HCT116 (cell line): ENCODE measurements at regions not wholly inside any gene's neighbourhood (a gene's known extent, or its start where the extent isn't known, plus 50 kb on each side); places are given as distances from the start of the nearest gene placed in this dataset.

Source experiments
- ATAC-seq: fragments of 200-7000 bp; cut with Tn5 transposase; 2 replicates; pipeline ENCODE4 v1.9.1; 2020; ENCODE audit warnings: mild to moderate bottlenecking, moderate library complexity
- BruUV-seq: library from RNA; stranded (reverse); fragments of 400-500 nt; replicated peaks from 2 replicates; lab custom pipeline; 2021; lab: Mats Ljungman, UMichigan
- CTCF ChIA-PET: fragments of 300-600 bp; sonication (Branson Sonifier 250); formaldehyde crosslinking; loops from one replicate; lab custom pipeline; 2021; ENCODE audit warnings: antibody characterized with exemption; lab: Charles Lee
- POLR2A ChIA-PET: fragments of 300-600, 350-600 bp; sonication (Branson Sonifier 250); formaldehyde crosslinking; loops from one replicate; lab custom pipeline; 2021; ENCODE audit warnings: antibody characterized with exemption; lab: Charles Lee
- RAD21 ChIA-PET, 2 experiments: fragments of 300-600 bp; sonication (Branson Sonifier 250); formaldehyde crosslinking; loops; one replicate each; lab custom pipeline; 2023; ENCODE audit warnings: low total read pairs in 2 of 2; ENCODE audit not compliant: uncharacterized antibody in 2 of 2, unreplicated experiment in 2 of 2, low non-redundant PET in 1 of 2; lab: Charles Lee
- DNase-seq: peaks from one replicate; pipeline ENCODE4 v3.0.0-alpha.2; 2010; ENCODE audit warnings: low read depth, low spot score
- H2AFZ ChIP-seq: fragments of 200-600 bp; shearing (Covaris generic), sonication (generic); 2 replicates; pipeline ENCODE4 v1.6.1; 2017; ENCODE audit warnings: low read depth, mixed run types, mixed read lengths, antibody characterized with exemption, low read length; ENCODE audit not compliant: poor library complexity, severe bottlenecking
- H3K27ac ChIP-seq: 2 replicates; pipeline ENCODE4 v1.5.1; 2012; ENCODE audit warnings: low read depth, low read length
- H3K27me3 ChIP-seq: fragments of 200-600 bp; sonication (generic); 2 replicates; pipeline ENCODE4 v1.6.1; 2016; ENCODE audit warnings: mixed run types, low read length, mixed read lengths; ENCODE audit not compliant: insufficient read depth
- H3K36me3 ChIP-seq, 2 experiments: fragments of 200-500 bp in 1 of 2; fragments of 200-600 bp in 1 of 2; sonication (Bioruptor generic) in 1 of 2; sonication (generic) in 1 of 2; 2 replicates each; pipeline versions ENCODE4 v1.5.1 to v1.6.1; 2014 to 2016; ENCODE audit warnings: low read length in 2 of 2, inconsistent platforms in 1 of 2, mixed read lengths in 1 of 2, mixed run types in 1 of 2; ENCODE audit not compliant: insufficient read depth in 2 of 2, control insufficient read depth in 1 of 2
- H3K4me1 ChIP-seq, 2 experiments: fragments of 200-600 bp in 1 of 2; sonication (generic) in 1 of 2; 2 replicates each; pipeline versions ENCODE4 v1.5.1 to v1.6.1; 2012 to 2017; ENCODE audit warnings: low read length in 2 of 2, inconsistent platforms in 1 of 2, mild to moderate bottlenecking in 1 of 2, mixed read lengths in 1 of 2, mixed run types in 1 of 2, moderate library complexity in 1 of 2; ENCODE audit not compliant: insufficient read depth in 2 of 2, control insufficient read depth in 1 of 2
- H3K4me2 ChIP-seq: fragments of 200-600 bp; sonication (generic); 2 replicates; pipeline ENCODE4 v1.6.1; 2017; ENCODE audit warnings: mixed run types, low read length, mixed read lengths
- H3K4me3 ChIP-seq, 2 experiments: fragments of 200-600 bp in 1 of 2; sonication (generic) in 1 of 2; replicated peaks in 1 of 2; 2 replicates each; pipeline ENCODE4 v1.5.1; 2011 to 2016; ENCODE audit warnings: low read length in 2 of 2, control low read depth in 1 of 2, low read depth in 1 of 2, mild to moderate bottlenecking in 1 of 2, mixed read lengths in 1 of 2, mixed run types in 1 of 2
- H3K79me2 ChIP-seq: fragments of 200-600 bp; sonication (generic); 2 replicates; pipeline ENCODE4 v1.6.1; 2017; ENCODE audit warnings: mild to moderate bottlenecking, mixed run types, low read length, moderate library complexity, mixed read lengths; ENCODE audit not compliant: insufficient read depth
- H3K9ac ChIP-seq: fragments of 200-600 bp; sonication (generic); 2 replicates; pipeline ENCODE4 v1.6.1; 2016; ENCODE audit warnings: low read length, mixed read lengths
- H3K9me2 ChIP-seq: fragments of 200-600 bp; sonication (generic), shearing (Covaris generic); 2 replicates; pipeline ENCODE4 v1.6.1; 2017; ENCODE audit warnings: mixed run types, mild to moderate bottlenecking, moderate library complexity; ENCODE audit not compliant: insufficient read depth
- H3K9me3 ChIP-seq, 2 experiments: fragments of 200-500 bp in 1 of 2; fragments of 200-600 bp in 1 of 2; sonication (Bioruptor generic) in 1 of 2; sonication (generic) in 1 of 2; 2 replicates each; pipeline ENCODE4 v1.6.1; 2014 to 2017; ENCODE audit warnings: low read length in 2 of 2, mixed read lengths in 2 of 2, inconsistent platforms in 1 of 2, low read depth in 1 of 2, mild to moderate bottlenecking in 1 of 2, mixed run types in 1 of 2, moderate library complexity in 1 of 2; ENCODE audit not compliant: control insufficient read depth in 1 of 2, insufficient read depth in 1 of 2
- H4K20me1 ChIP-seq: fragments of 200-600 bp; sonication (generic), shearing (Covaris generic); 2 replicates; pipeline ENCODE4 v1.6.1; 2017; ENCODE audit warnings: mixed run types, mild to moderate bottlenecking, moderate library complexity; ENCODE audit not compliant: insufficient read depth
- ELF1 ChIP-seq: IDR thresholded peaks from 2 replicates; pipeline ENCODE4 v1.6.1; 2012; ENCODE audit warnings: low read depth, borderline replicate concordance
- EZH2phosphoT487 ChIP-seq: fragments of 200-600 bp; IDR thresholded peaks from 2 replicates; pipeline ENCODE4 v1.6.1; 2018; ENCODE audit warnings: antibody characterized with exemption, borderline replicate concordance
- FOSL1 ChIP-seq: IDR thresholded peaks from 2 replicates; pipeline ENCODE4 v1.6.1; 2012; ENCODE audit warnings: low read depth
- JUND ChIP-seq: IDR thresholded peaks from 2 replicates; pipeline ENCODE4 v1.6.1; 2012
- POLR2A ChIP-seq: IDR thresholded peaks from 2 replicates; pipeline ENCODE4 v1.7.0; 2011; ENCODE audit warnings: borderline replicate concordance; ENCODE audit not compliant: insufficient read depth, insufficient read length; ENCODE audit errors: extremely low read depth
- POLR2AphosphoS5 ChIP-seq: IDR thresholded peaks from 2 replicates; pipeline ENCODE4 v1.6.1; 2011; ENCODE audit warnings: mild to moderate bottlenecking, low read depth, low read length, moderate library complexity
- SRF ChIP-seq: IDR thresholded peaks from 2 replicates; pipeline ENCODE4 v1.6.1; 2012; ENCODE audit warnings: low read depth
- TCF7L2 ChIP-seq: IDR thresholded peaks from 2 replicates; pipeline ENCODE4 v1.7.0; 2011; ENCODE audit warnings: borderline replicate concordance, inconsistent platforms; ENCODE audit not compliant: insufficient read depth, insufficient read length; ENCODE audit errors: extremely low read depth
- ZFX ChIP-seq: fragments of 450-650 bp; IDR thresholded peaks from 2 replicates; pipeline ENCODE4 v1.6.1; 2017
- intact Hi-C: fragments of 100-400 bp; cut with micrococcal nuclease; formaldehyde crosslinking; loops from 2 replicates; pipeline ENCODE4 v1.10.0; 2022
- TF ChIP-seq, protein P1 (sequence below): IDR thresholded peaks from 2 replicates; pipeline ENCODE4 v1.6.1; 2012

DNA sequence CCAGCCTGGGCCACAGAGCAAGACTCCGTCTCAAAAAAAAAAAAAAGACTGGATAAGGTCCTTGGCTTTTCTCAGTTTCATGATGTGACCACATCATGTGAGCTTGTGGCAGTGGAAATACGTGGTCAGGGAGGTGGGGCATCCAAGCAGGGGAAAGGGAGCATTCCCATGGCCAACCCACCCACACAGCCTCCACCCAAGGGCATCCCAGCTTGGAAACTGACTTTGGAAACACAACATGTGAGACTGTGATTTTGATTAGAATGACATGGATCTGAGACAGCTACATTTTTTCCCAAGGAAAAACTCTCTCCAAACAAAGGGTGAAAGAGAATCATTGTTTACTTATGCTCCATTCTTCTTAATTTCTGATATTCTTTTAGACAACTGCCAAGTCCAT, 405.0 kb upstream of the ZNF507 start:
- H3K4me1 ChIP-seq: no peaks in the 10 kb centered on the region
- no peak overlapping the region for H2AFZ ChIP-seq
- H3K27ac ChIP-seq: no peak overlapping the region
- DNase-seq (no peak), ATAC-seq (no peak)
- H3K9ac ChIP-seq: no peak overlapping the region
- no peak overlapping the region for H3K4me3 ChIP-seq
- H3K9me3 ChIP-seq: peaks cover 3 to 32% of the 10 kb centered on the region in 2 experiments; a peak in 2 of 4 replicates
- H3K4me2 ChIP-seq: no peak overlapping the region
- RAD21 ChIA-PET: no interaction called here
- no TSS peak for BruUV-seq
- H3K36me3 ChIP-seq: no peaks in the 10 kb centered on the region
- no peaks in the 10 kb centered on the region for H4K20me1 ChIP-seq
- TF ChIP-seq JUND: no peak
- no peak for TF ChIP-seq ELF1
- no peak for TF ChIP-seq ZFX
- TF ChIP-seq TCF7L2: no peak
- TF ChIP-seq EZH2phosphoT487: no peak
- TF ChIP-seq POLR2A: no peak
- TF ChIP-seq FOSL1: no peak
- TF ChIP-seq, all 23 proteins: peak for 0
- ChIA-PET POLR2A (no interaction called here), CTCF (no interaction called here)
- no peaks in the 10 kb centered on the region for H3K79me2 ChIP-seq
- H3K27me3 ChIP-seq: no peaks in the 10 kb centered on the region
- intact Hi-C loops: no loop called here
- H3K9me2 ChIP-seq: no peaks in the 10 kb centered on the region

DNA sequence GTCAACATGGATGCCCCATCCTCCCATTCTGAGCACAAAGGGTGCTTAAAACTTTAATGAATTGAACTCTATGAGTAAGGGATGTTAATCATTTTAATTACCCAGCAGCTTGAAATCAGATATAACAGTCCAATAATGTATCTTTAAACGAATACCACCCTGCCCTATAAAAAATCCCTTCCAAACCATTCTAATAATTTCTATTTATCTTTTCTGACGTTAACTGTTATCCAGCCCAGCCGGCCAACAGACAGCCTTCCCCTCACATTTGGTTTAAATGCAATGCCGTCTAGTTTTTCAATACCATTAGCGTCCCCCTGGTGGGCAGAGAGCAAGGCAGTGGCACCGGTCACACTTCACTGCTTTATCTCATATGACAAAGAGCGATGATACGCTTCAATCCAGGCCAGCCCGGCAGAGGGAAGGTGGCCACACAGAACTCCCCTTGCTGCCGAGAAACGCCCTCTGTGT, 402.2 kb upstream of the ZNF507 start:
- ATAC-seq: no peak
- no peaks in the 10 kb centered on the region for H3K9me2 ChIP-seq
- peaks cover 8 to 28% of the 10 kb centered on the region in 2 experiments; a peak in 2 of 4 replicates for H3K9me3 ChIP-seq
- H4K20me1 ChIP-seq: no peaks in the 10 kb centered on the region
- H3K9ac ChIP-seq: no peak overlapping the region
- CTCF ChIA-PET: no interaction called here
- H3K4me3 ChIP-seq: no peak overlapping the region
- no peak overlapping the region for H3K4me2 ChIP-seq
- BruUV-seq: no TSS peak
- H2AFZ ChIP-seq: no peak overlapping the region
- no peaks in the 10 kb centered on the region for H3K36me3 ChIP-seq
- TF ChIP-seq JUND: no peak
- TF ChIP-seq POLR2AphosphoS5: no peak
- TF ChIP-seq, protein P1, sequence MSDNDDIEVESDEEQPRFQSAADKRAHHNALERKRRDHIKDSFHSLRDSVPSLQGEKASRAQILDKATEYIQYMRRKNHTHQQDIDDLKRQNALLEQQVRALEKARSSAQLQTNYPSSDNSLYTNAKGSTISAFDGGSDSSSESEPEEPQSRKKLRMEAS: no peak
- no peak for TF ChIP-seq SRF
- no peak overlapping the region for H3K27ac ChIP-seq
- H3K4me1 ChIP-seq: no peaks in the 10 kb centered on the region
- RAD21 ChIA-PET: no interaction called here
- POLR2A ChIA-PET: no interaction called here
- intact Hi-C loops: no loop called here
- H3K79me2 ChIP-seq: no peaks in the 10 kb centered on the region
- DNase-seq: no peak
- no peaks in the 10 kb centered on the region for H3K27me3 ChIP-seq
